HepG2 (cell line): ENCODE measurements at regions not wholly inside any gene's neighbourhood (a gene's known extent, or its start where the extent isn't known, plus 50 kb on each side); places are given as distances from the start of the nearest gene placed in this dataset.

ENCODE experiments used
- ATAC-seq: fragments of 200-7000 bp; cut with Tn5 transposase; 3 replicates; pipeline ENCODE4 v1.9.1; 2020; ENCODE audit warnings: mild to moderate bottlenecking, moderate library complexity
- BruUV-seq: library from RNA; stranded (reverse); fragments of 400-500 nt; replicated peaks from 2 replicates; lab custom pipeline; 2021; lab: Mats Ljungman, UMichigan
- CTCF ChIA-PET: fragments of 300-600 bp; formaldehyde crosslinking; extraction: SDS; loops from one replicate; lab custom pipeline; 2021; ENCODE audit warnings: low total read pairs, inconsistent platforms, low intra/inter-chr PET ratio; lab: Yijun Ruan, JAX
- POLR2A ChIA-PET: fragments of 350-600 bp; sonication (Branson Sonifier 250); formaldehyde crosslinking; loops from one replicate; lab custom pipeline; 2020; ENCODE audit warnings: antibody characterized with exemption, inconsistent platforms; lab: Yijun Ruan, JAX
- DNase-seq: peaks from one replicate; pipeline ENCODE4 v3.0.0-alpha.2; 2015; ENCODE audit warnings: low spot score
- FAIRE-seq: peaks from 3 replicates; lab custom pipeline; 2011; peaks lifted over from hg19 to GRCh38; lab: Jason Lieb, UNC
- H2AFZ ChIP-seq: one replicate; pipeline ENCODE4 v1.6.1; 2011; ENCODE audit warnings: low read length, inconsistent platforms
- H3K27ac ChIP-seq: fragments of 300-600 bp; 3 replicates; pipeline ENCODE4 v1.8.0; 2011; ENCODE audit warnings: mixed run types, mild to moderate bottlenecking, mixed read lengths, low read length, inconsistent platforms; ENCODE audit not compliant: insufficient read depth; ENCODE audit errors: extremely low read length
- H3K27me3 ChIP-seq, 2 experiments: fragments of 200-600 bp in 1 of 2; 2 replicates in 1 of 2; 3 replicates in 1 of 2; pipeline versions ENCODE4 v1.6.0 to v1.8.0; 2011; ENCODE audit warnings: low read length in 2 of 2, mild to moderate bottlenecking in 2 of 2, moderate library complexity in 2 of 2, inconsistent platforms in 1 of 2; ENCODE audit not compliant: insufficient read depth in 2 of 2, control insufficient read depth in 1 of 2
- H3K36me3 ChIP-seq, 2 experiments: fragments of 200-600 bp in 1 of 2; replicated peaks in 1 of 2; 2 replicates in 1 of 2; 3 replicates in 1 of 2; pipeline versions ENCODE4 v1.5.1 to v1.8.0; 2011; ENCODE audit warnings: low read length in 2 of 2, inconsistent platforms in 1 of 2; ENCODE audit not compliant: insufficient read depth in 2 of 2, control insufficient read depth in 1 of 2
- H3K4me1 ChIP-seq: 2 replicates; pipeline ENCODE4 v1.5.1; 2012; ENCODE audit warnings: low read length, inconsistent platforms; ENCODE audit not compliant: insufficient read depth
- H3K4me2 ChIP-seq: 2 replicates; pipeline ENCODE4 v1.6.0; 2011; ENCODE audit warnings: low read depth, low read length, inconsistent platforms
- H3K4me3 ChIP-seq, 3 experiments: fragments of 200-600 bp in 1 of 3; sonication (generic), shearing (Covaris generic) in 1 of 3; replicated peaks in 1 of 3; 2 replicates each; pipeline ENCODE4 v1.5.1; 2011 to 2016; ENCODE audit warnings: low read length in 3 of 3, inconsistent platforms in 2 of 3, low read depth in 2 of 3, mild to moderate bottlenecking in 2 of 3, control low read depth in 1 of 3, mixed read lengths in 1 of 3; ENCODE audit not compliant: insufficient read depth in 1 of 3
- H3K79me2 ChIP-seq: one replicate; pipeline ENCODE4 v1.6.1; 2011; ENCODE audit warnings: low read length, inconsistent platforms; ENCODE audit not compliant: insufficient read depth
- H3K9ac ChIP-seq: 2 replicates; pipeline ENCODE4 v1.6.0; 2011; ENCODE audit warnings: mild to moderate bottlenecking, low read depth, low read length, inconsistent platforms; ENCODE audit not compliant: insufficient read depth
- H3K9me3 ChIP-seq: 2 replicates; pipeline ENCODE4 v1.5.1; 2012; ENCODE audit warnings: mild to moderate bottlenecking, low read length
- H4K20me1 ChIP-seq: 2 replicates; pipeline ENCODE4 v1.6.0; 2011; ENCODE audit warnings: inconsistent platforms, mild to moderate bottlenecking, low read length, moderate library complexity; ENCODE audit not compliant: insufficient read depth
- AKAP8 ChIP-seq: sonication (generic); formaldehyde crosslinking; IDR thresholded peaks from 2 replicates; pipeline ENCODE4 v1.5.1; 2020; ENCODE audit warnings: mild to moderate bottlenecking, missing genetic modification reagents
- ARNTL ChIP-seq: sonication (generic); formaldehyde crosslinking; IDR thresholded peaks from 2 replicates; pipeline ENCODE4 v1.4.0; 2020; ENCODE audit warnings: mild to moderate bottlenecking, missing genetic modification reagents
- CCAR2 ChIP-seq: fragments of 200-400 bp; formaldehyde crosslinking; optimal IDR thresholded peaks from 2 replicates; pipeline ENCODE3; 2018; ENCODE audit warnings: low read depth, mild to moderate bottlenecking, low read length, moderate library complexity
- CREM ChIP-seq, 2 experiments: sonication (generic) in 1 of 2; formaldehyde crosslinking in 1 of 2; IDR thresholded peaks; 2 replicates each; pipeline versions ENCODE4 v1.4.0 to v1.6.1; 2016 to 2020; ENCODE audit warnings: antibody characterized with exemption in 1 of 2, mild to moderate bottlenecking in 1 of 2, missing genetic modification reagents in 1 of 2
- DPF2 ChIP-seq: sonication (generic); formaldehyde crosslinking; IDR thresholded peaks from 2 replicates; pipeline ENCODE4 v1.4.0; 2020; ENCODE audit warnings: mild to moderate bottlenecking, low read depth, missing genetic modification reagents, borderline replicate concordance
- EEA1 ChIP-seq: sonication (generic); formaldehyde crosslinking; IDR thresholded peaks from 2 replicates; pipeline ENCODE4 v1.5.1; 2020; ENCODE audit warnings: mild to moderate bottlenecking, missing genetic modification reagents, borderline replicate concordance
- ERF ChIP-seq: IDR thresholded peaks from 2 replicates; pipeline ENCODE4 v1.6.1; 2018; ENCODE audit warnings: missing biosample characterization, missing genetic modification reagents
- FOXA1 ChIP-seq, 2 experiments: fragments of 450-650 bp in 1 of 2; sonication (generic) in 1 of 2; formaldehyde crosslinking in 1 of 2; IDR thresholded peaks; 2 replicates each; pipeline versions ENCODE4 v1.4.0 to v1.6.1; 2016 to 2020; ENCODE audit warnings: missing genetic modification reagents in 1 of 2
- MIER3 ChIP-seq: IDR thresholded peaks from 2 replicates; pipeline ENCODE4 v1.6.1; 2016; ENCODE audit warnings: missing compliant biosample characterization, borderline replicate concordance
- ONECUT2 ChIP-seq: sonication (generic); formaldehyde crosslinking; IDR thresholded peaks from 2 replicates; pipeline ENCODE4 v1.4.0; 2020; ENCODE audit warnings: missing genetic modification reagents
- RARA ChIP-seq: IDR thresholded peaks from 2 replicates; pipeline ENCODE4 v1.6.1; 2016; ENCODE audit warnings: missing genetic modification reagents, missing compliant biosample characterization
- RFX5 ChIP-seq: IDR thresholded peaks from 2 replicates; pipeline ENCODE4 v1.6.1; 2011; ENCODE audit warnings: low read depth, low read length, improper control_type of control experiment
- RFXAP ChIP-seq: sonication (generic); formaldehyde crosslinking; IDR thresholded peaks from 2 replicates; pipeline ENCODE4 v1.4.0; 2020; ENCODE audit warnings: missing genetic modification reagents, borderline replicate concordance
- ZFAT ChIP-seq: sonication (generic); formaldehyde crosslinking; conservative IDR thresholded peaks from 2 replicates; pipeline ENCODE4 v1.8.1; 2023; ENCODE audit warnings: missing genetic modification reagents, inconsistent platforms
- ZNF441 ChIP-seq: sonication (generic); formaldehyde crosslinking; IDR thresholded peaks from 2 replicates; pipeline ENCODE4 v1.7.0; 2021; ENCODE audit warnings: missing genetic modification reagents, borderline replicate concordance
- ZNF891 ChIP-seq: sonication (generic); formaldehyde crosslinking; IDR thresholded peaks from 2 replicates; pipeline ENCODE4 v1.5.0; 2020; ENCODE audit warnings: mild to moderate bottlenecking, missing genetic modification reagents
- WGBS: methylation state at CpG from one replicate; pipeline ENCODE4 v1.1.6; 2017; ENCODE audit warnings: low lambda C conversion rate; 5-methylcytosine and 5-hydroxymethylcytosine counted together
- in situ Hi-C: cut with HindIII; loops from 2 replicates; pipeline ENCODE4 v1.10.0; 2017; ENCODE audit warnings: low pct_unique_long_range_greater_than_20kb; ENCODE audit not compliant: extremely low pct_ligation_motif_present
- intact Hi-C: fragments of 100-400 bp; cut with micrococcal nuclease; formaldehyde crosslinking; loops from one replicate; pipeline ENCODE4 v1.10.0; 2022; ENCODE audit not compliant: unreplicated experiment
- TF ChIP-seq, protein P1 (sequence below): IDR thresholded peaks from 2 replicates; pipeline ENCODE4 v1.4.0; 2020; ENCODE audit warnings: mild to moderate bottlenecking, missing genetic modification reagents
- TF ChIP-seq, protein P2 (sequence below): sonication (generic); formaldehyde crosslinking; IDR thresholded peaks from 2 replicates; pipeline ENCODE4 v1.8.0; 2023; ENCODE audit warnings: mild to moderate bottlenecking, missing genetic modification reagents
- TF ChIP-seq, protein P3 (sequence below): sonication (generic); formaldehyde crosslinking; IDR thresholded peaks from 2 replicates; pipeline ENCODE4 v1.5.0; 2020; ENCODE audit warnings: missing genetic modification reagents

DNA sequence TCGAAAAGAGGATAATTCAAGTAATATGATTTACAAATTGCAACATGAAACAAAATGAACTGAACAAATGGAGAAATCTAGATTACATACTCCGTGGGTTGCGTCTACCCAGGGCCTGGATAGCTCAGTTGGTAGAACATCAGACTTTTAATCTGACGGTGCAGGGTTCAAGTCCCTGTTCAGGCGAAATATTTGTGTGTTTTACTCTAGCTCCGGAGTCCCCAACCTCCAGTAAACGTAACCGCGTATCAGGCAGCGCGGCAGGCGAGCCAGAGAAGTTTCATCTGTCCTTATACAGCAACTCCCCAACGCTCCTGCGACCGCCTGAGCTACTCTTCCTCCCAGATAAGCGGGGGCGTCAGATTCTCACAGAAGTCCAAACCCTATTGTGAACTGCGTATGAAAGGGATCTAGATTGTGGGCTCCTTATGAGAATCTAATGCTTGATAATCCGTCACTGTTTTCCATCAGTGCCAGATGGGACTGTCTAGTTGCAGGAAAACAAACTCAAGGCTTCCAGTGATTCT, 176.1 kb downstream of the TRIM27 start:
- ChIA-PET CTCF (no interaction called here), POLR2A (interaction anchor here (1.1 to 1.2 kb wide), 2 partner anchors 11 to 19 kb away, joined by 5 read pairs; no protein-coding TSS in a partner anchor)
- 3% methylated on average over 18 of the region's 19 CpGs for whole genome bisulfite sequencing
- Histone ChIP-seq H3K27ac (no peak overlapping the region), H3K9ac (no peak overlapping the region), H3K4me1 (peaks cover 46% of the 10 kb centered on the region), H3K9me3 (no peaks in the 10 kb centered on the region), H3K4me2 (peak overlapping the region; percentile 63), H3K27me3 (peaks cover 0 to 20% of the 10 kb centered on the region in 2 experiments; a peak in 2 of 5 replicates), H4K20me1 (no peaks in the 10 kb centered on the region), H3K79me2 (no peaks in the 10 kb centered on the region), H2AFZ (no peak overlapping the region), H3K36me3 (no peaks in the 10 kb centered on the region), H3K4me3 (peak overlapping the region in 2 of 3 experiments; percentile 5 to 35; a peak in 4 of 6 replicates)
- in situ Hi-C loops = no loop called here
- intact Hi-C loops = no loop called here
- no TSS peak for BruUV-seq
- FAIRE-seq (peak; percentile 54), ATAC-seq (peak; percentile 96), DNase-seq (peak; percentile 81)
- no peak for TF ChIP-seq CCAR2
- TF ChIP-seq MIER3 (CRISPR knock-in tag) = no peak; the same call in none of the 2 replicates
- TF ChIP-seq, protein P1, sequence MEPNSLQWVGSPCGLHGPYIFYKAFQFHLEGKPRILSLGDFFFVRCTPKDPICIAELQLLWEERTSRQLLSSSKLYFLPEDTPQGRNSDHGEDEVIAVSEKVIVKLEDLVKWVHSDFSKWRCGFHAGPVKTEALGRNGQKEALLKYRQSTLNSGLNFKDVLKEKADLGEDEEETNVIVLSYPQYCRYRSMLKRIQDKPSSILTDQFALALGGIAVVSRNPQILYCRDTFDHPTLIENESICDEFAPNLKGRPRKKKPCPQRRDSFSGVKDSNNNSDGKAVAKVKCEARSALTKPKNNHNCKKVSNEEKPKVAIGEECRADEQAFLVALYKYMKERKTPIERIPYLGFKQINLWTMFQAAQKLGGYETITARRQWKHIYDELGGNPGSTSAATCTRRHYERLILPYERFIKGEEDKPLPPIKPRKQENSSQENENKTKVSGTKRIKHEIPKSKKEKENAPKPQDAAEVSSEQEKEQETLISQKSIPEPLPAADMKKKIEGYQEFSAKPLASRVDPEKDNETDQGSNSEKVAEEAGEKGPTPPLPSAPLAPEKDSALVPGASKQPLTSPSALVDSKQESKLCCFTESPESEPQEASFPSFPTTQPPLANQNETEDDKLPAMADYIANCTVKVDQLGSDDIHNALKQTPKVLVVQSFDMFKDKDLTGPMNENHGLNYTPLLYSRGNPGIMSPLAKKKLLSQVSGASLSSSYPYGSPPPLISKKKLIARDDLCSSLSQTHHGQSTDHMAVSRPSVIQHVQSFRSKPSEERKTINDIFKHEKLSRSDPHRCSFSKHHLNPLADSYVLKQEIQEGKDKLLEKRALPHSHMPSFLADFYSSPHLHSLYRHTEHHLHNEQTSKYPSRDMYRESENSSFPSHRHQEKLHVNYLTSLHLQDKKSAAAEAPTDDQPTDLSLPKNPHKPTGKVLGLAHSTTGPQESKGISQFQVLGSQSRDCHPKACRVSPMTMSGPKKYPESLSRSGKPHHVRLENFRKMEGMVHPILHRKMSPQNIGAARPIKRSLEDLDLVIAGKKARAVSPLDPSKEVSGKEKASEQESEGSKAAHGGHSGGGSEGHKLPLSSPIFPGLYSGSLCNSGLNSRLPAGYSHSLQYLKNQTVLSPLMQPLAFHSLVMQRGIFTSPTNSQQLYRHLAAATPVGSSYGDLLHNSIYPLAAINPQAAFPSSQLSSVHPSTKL (CRISPR knock-in tag) = peak; percentile 83
- no peak for TF ChIP-seq EEA1 (CRISPR knock-in tag)
- TF ChIP-seq AKAP8 (CRISPR knock-in tag) = no peak
- TF ChIP-seq ZNF441 = no peak
- 0 out of 2 replicates have a peak, but pooled peaks have one; percentile 40 for TF ChIP-seq RFXAP
- TF ChIP-seq CREM (IDR thresholded peaks at IDR 0.05) = peak; percentile 47; the same call in 1 of the 2 replicates
- TF ChIP-seq CREM (CRISPR knock-in tag; IDR thresholded peaks at IDR 0.05) = no peak
- no peak for TF ChIP-seq ARNTL (CRISPR knock-in tag)
- TF ChIP-seq DPF2 (CRISPR knock-in tag) = no peak
- 0 out of 2 replicates have a peak, but pooled peaks have one; percentile 33 for TF ChIP-seq ERF (CRISPR knock-in tag)
- no peak for TF ChIP-seq ZNF891 (CRISPR knock-in tag)
- TF ChIP-seq ONECUT2 (CRISPR knock-in tag) = no peak
- TF ChIP-seq ZFAT (CRISPR knock-in tag) = no peak
- TF ChIP-seq, protein P2, sequence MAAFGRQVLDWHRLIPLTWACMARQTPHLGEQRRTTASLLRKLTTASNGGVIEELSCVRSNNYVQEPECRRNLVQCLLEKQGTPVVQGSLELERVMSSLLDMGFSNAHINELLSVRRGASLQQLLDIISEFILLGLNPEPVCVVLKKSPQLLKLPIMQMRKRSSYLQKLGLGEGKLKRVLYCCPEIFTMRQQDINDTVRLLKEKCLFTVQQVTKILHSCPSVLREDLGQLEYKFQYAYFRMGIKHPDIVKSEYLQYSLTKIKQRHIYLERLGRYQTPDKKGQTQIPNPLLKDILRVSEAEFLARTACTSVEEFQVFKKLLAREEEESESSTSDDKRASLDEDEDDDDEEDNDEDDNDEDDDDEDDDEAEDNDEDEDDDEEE (CRISPR knock-in tag) = no peak
- no peak for TF ChIP-seq FOXA1 (IDR thresholded peaks at IDR 0.05)
- no peak for TF ChIP-seq FOXA1 (CRISPR knock-in tag; IDR thresholded peaks at IDR 0.05)
- TF ChIP-seq RFX5 = no peak
- TF ChIP-seq, protein P3, sequence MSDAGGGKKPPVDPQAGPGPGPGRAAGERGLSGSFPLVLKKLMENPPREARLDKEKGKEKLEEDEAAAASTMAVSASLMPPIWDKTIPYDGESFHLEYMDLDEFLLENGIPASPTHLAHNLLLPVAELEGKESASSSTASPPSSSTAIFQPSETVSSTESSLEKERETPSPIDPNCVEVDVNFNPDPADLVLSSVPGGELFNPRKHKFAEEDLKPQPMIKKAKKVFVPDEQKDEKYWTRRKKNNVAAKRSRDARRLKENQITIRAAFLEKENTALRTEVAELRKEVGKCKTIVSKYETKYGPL (CRISPR knock-in tag) = no peak
- no peak for TF ChIP-seq RARA (CRISPR knock-in tag)
